ENCODE measurements at regions not wholly inside any gene's neighbourhood (a gene's known extent, or its start where the extent isn't known, plus 50 kb on each side); places are given as distances from the start of the nearest gene placed in this dataset.
"Not testable (repeated sequence)": the region's sequence is repeated elsewhere in the genome, so short reads cannot be mapped to it uniquely, and the experiment has no call there.

- DNase-seq, result no peak
Observed at GRCh38 chr5:88090506-88090905, 178.1 kb downstream of the TMEM161B start.

- no peak for DNase-seq
Observed at GRCh38 chr5:88089719-88090390, 178.8 kb downstream of the TMEM161B start.

- DNase-seq, result no peak
Observed at GRCh38 chr5:88085462-88085861, 183.2 kb downstream of the TMEM161B start.

- no peak for DNase-seq
Observed at GRCh38 chr5:88081877-88082276, 186.8 kb downstream of the TMEM161B start.

GRCh38 chr5:88063813-88064212 is 204.8 kb downstream of the TMEM161B start:
- no peak for DNase-seq

- no peak for DNase-seq
Observed at GRCh38 chr5:88060194-88060593, 208.5 kb downstream of the TMEM161B start.

- no peak for DNase-seq
Observed at GRCh38 chr5:88058625-88059024, 210.0 kb downstream of the TMEM161B start.

GRCh38 chr5:88052468-88052867 is 216.2 kb downstream of the TMEM161B start:
- not testable (repeated sequence) for DNase-seq

GRCh38 chr5:88051148-88051547 is 217.5 kb downstream of the TMEM161B start:
- no peak for DNase-seq

- DNase-seq, result no peak
Observed at GRCh38 chr5:88049737-88050136, 218.9 kb downstream of the TMEM161B start.

GRCh38 chr5:88049156-88049555 is 219.5 kb downstream of the TMEM161B start:
- no peak for DNase-seq

GRCh38 chr5:88045931-88046461 is 222.6 kb downstream of the TMEM161B start:
- DNase-seq, result no peak

- no peak for DNase-seq
Observed at GRCh38 chr5:88045165-88045564, 223.5 kb downstream of the TMEM161B start.

- DNase-seq, result no peak
Observed at GRCh38 chr5:88034520-88034919, 234.1 kb downstream of the TMEM161B start.

- no peak for DNase-seq
Observed at GRCh38 chr5:88033191-88033590, 235.5 kb downstream of the TMEM161B start.

GRCh38 chr5:88029011-88029410 is 239.6 kb downstream of the TMEM161B start:
- DNase-seq, result no peak

GRCh38 chr5:88021141-88021540 is 247.5 kb downstream of the TMEM161B start:
- no peak for DNase-seq

- not testable (repeated sequence) for DNase-seq
Observed at GRCh38 chr5:88014984-88015383, 253.7 kb downstream of the TMEM161B start.

GRCh38 chr5:88000877-88001276 is 267.8 kb downstream of the TMEM161B start:
- DNase-seq, result no peak

GRCh38 chr5:87997662-87998061 is 271.0 kb downstream of the TMEM161B start:
- DNase-seq, result no peak

- DNase-seq, result no peak
Observed at GRCh38 chr5:87966213-87966612, 302.4 kb downstream of the TMEM161B start.

GRCh38 chr5:87954121-87954520 is 314.5 kb downstream of the TMEM161B start:
- no peak for DNase-seq

- no peak for DNase-seq
Observed at GRCh38 chr5:87951661-87952060, 317.0 kb downstream of the TMEM161B start.

- no peak for DNase-seq
Observed at GRCh38 chr5:87949676-87950631, 318.7 kb downstream of the TMEM161B start.

Measured in NCI-H1694 treated with DMSO at 0.1 percent for 48 hours (cell line).